H9 (cell line): ENCODE measurements at regions not wholly inside any gene's neighbourhood (a gene's known extent, or its start where the extent isn't known, plus 50 kb on each side); places are given as distances from the start of the nearest gene placed in this dataset.

ENCODE experiments used
- DNase-seq: peaks from one replicate; pipeline ENCODE4 v3.0.0-alpha.2; 2017
- H2AFZ ChIP-seq: one replicate; pipeline ENCODE4 v1.6.1; 2013; ENCODE audit warnings: mild to moderate bottlenecking, low read length, control low read depth, moderate library complexity
- H2AK5ac ChIP-seq: 2 replicates; pipeline ENCODE4 v1.6.1; 2013; ENCODE audit warnings: low read length, control low read depth, mixed read lengths; ENCODE audit not compliant: insufficient read length
- H2BK120ac ChIP-seq: one replicate; pipeline ENCODE4 v1.6.1; 2013; ENCODE audit warnings: low read depth, mild to moderate bottlenecking, low read length, control low read depth, inconsistent platforms; ENCODE audit not compliant: poor library complexity, severe bottlenecking
- H2BK12ac ChIP-seq: 2 replicates; pipeline ENCODE4 v1.6.1; 2013; ENCODE audit warnings: low read length, control low read depth, mixed read lengths, low read depth; ENCODE audit not compliant: insufficient read length
- H2BK15ac ChIP-seq: 2 replicates; pipeline ENCODE4 v1.6.1; 2013; ENCODE audit warnings: low read depth, low read length, control low read depth
- H2BK20ac ChIP-seq: one replicate; pipeline ENCODE4 v1.6.1; 2013; ENCODE audit warnings: low read depth, mild to moderate bottlenecking, low read length, control low read depth, inconsistent platforms; ENCODE audit not compliant: poor library complexity, severe bottlenecking
- H2BK5ac ChIP-seq: 2 replicates; pipeline ENCODE4 v1.6.1; 2013; ENCODE audit warnings: low read length, control low read depth, mixed read lengths; ENCODE audit not compliant: insufficient read length
- H3K14ac ChIP-seq: 2 replicates; pipeline ENCODE4 v1.6.1; 2013; ENCODE audit warnings: low read length, control low read depth; ENCODE audit not compliant: insufficient read depth
- H3K18ac ChIP-seq: 2 replicates; pipeline ENCODE4 v1.6.1; 2013; ENCODE audit warnings: low read depth, mild to moderate bottlenecking, mixed read lengths, low read length, control low read depth; ENCODE audit not compliant: insufficient read length
- H3K23ac ChIP-seq: 2 replicates; pipeline ENCODE4 v1.6.1; 2013; ENCODE audit warnings: low read length, control low read depth, mixed read lengths, low read depth; ENCODE audit not compliant: insufficient read length
- H3K23me2 ChIP-seq: 2 replicates; pipeline ENCODE4 v1.6.1; 2013; ENCODE audit warnings: low read depth, mild to moderate bottlenecking, mixed read lengths, low read length, control low read depth; ENCODE audit not compliant: insufficient read length, poor library complexity, severe bottlenecking
- H3K27ac ChIP-seq: 2 replicates; pipeline ENCODE4 v1.5.1; 2013; ENCODE audit warnings: low read length, control low read depth, mixed read lengths, low read depth; ENCODE audit not compliant: insufficient read length
- H3K27me3 ChIP-seq: 2 replicates; pipeline ENCODE4 v1.6.1; 2013; ENCODE audit warnings: low read length, control low read depth, inconsistent platforms; ENCODE audit not compliant: insufficient read depth
- H3K4ac ChIP-seq: 2 replicates; pipeline ENCODE4 v1.6.1; 2013; ENCODE audit warnings: low read depth, mild to moderate bottlenecking, control low read depth, inconsistent platforms, low read length, moderate library complexity
- H3K4me1 ChIP-seq: 2 replicates; pipeline ENCODE4 v1.6.1; 2013; ENCODE audit warnings: low read length, control low read depth, inconsistent platforms; ENCODE audit not compliant: insufficient read depth
- H3K4me2 ChIP-seq: 2 replicates; pipeline ENCODE4 v1.6.1; 2013; ENCODE audit warnings: low read length, control low read depth, mixed read lengths; ENCODE audit not compliant: insufficient read length, insufficient read depth
- H3K56ac ChIP-seq: 2 replicates; pipeline ENCODE4 v1.6.1; 2013; ENCODE audit warnings: low read depth, mild to moderate bottlenecking, mixed read lengths, low read length, control low read depth; ENCODE audit not compliant: insufficient read length
- H3K79me1 ChIP-seq: 2 replicates; pipeline ENCODE4 v1.6.1; 2013; ENCODE audit warnings: low read depth, mild to moderate bottlenecking, moderate library complexity, low read length, control low read depth, inconsistent platforms; ENCODE audit not compliant: insufficient read depth, poor library complexity, severe bottlenecking
- H3K79me2 ChIP-seq: 2 replicates; pipeline ENCODE4 v1.6.1; 2013; ENCODE audit warnings: low read length, control low read depth, inconsistent platforms; ENCODE audit not compliant: insufficient read depth
- H3K9ac ChIP-seq: 2 replicates; pipeline ENCODE4 v1.6.1; 2013; ENCODE audit warnings: low read length, control low read depth, mixed read lengths; ENCODE audit not compliant: insufficient read length; ENCODE audit errors: extremely low read depth
- H3K9me3 ChIP-seq: one replicate; pipeline ENCODE4 v1.6.1; 2013; ENCODE audit warnings: low read depth, low read length, inconsistent platforms; ENCODE audit not compliant: control insufficient read depth
- H3T11ph ChIP-seq: one replicate; pipeline ENCODE4 v1.6.1; 2013; ENCODE audit warnings: mild to moderate bottlenecking, low read length, control low read depth, inconsistent platforms
- H4K20me1 ChIP-seq: one replicate; pipeline ENCODE4 v1.6.1; 2013; ENCODE audit not compliant: control insufficient read depth, insufficient read length, insufficient read depth
- H4K5ac ChIP-seq: 2 replicates; pipeline ENCODE4 v1.6.1; 2013; ENCODE audit warnings: low read depth, mild to moderate bottlenecking, mixed read lengths, low read length, control low read depth; ENCODE audit not compliant: insufficient read length
- H4K8ac ChIP-seq: replicated peaks from 2 replicates; pipeline ENCODE4 v1.6.1; 2013; ENCODE audit warnings: low read length, control low read depth, mixed read lengths, low read depth; ENCODE audit not compliant: insufficient read length
- H4K91ac ChIP-seq: 2 replicates; pipeline ENCODE4 v1.6.1; 2013; ENCODE audit warnings: low read depth, mild to moderate bottlenecking, moderate library complexity, mixed read lengths, low read length, control low read depth; ENCODE audit not compliant: insufficient read length
- H3K27ac Mint-ChIP-seq, 3 experiments: 2 replicates in 2 of 3; 3 replicates in 1 of 3; pipeline ENCODE4 v1.8.0; 2020 to 2021; ENCODE audit warnings: mixed read lengths in 3 of 3, mild to moderate bottlenecking in 1 of 3, moderate library complexity in 1 of 3
- H3K27me3 Mint-ChIP-seq: 2 replicates; pipeline ENCODE4 v1.8.0; 2021; ENCODE audit warnings: low read depth, mild to moderate bottlenecking, moderate library complexity, mixed read lengths
- H3K36me3 Mint-ChIP-seq, 3 experiments: 2 replicates in 2 of 3; 3 replicates in 1 of 3; pipeline ENCODE4 v1.8.0; 2020 to 2021; ENCODE audit warnings: low read depth in 3 of 3, mixed read lengths in 3 of 3; ENCODE audit not compliant: insufficient read depth in 1 of 3
- H3K4me1 Mint-ChIP-seq, 2 experiments: 2 replicates each; pipeline ENCODE4 v1.8.0; 2020; ENCODE audit warnings: mixed read lengths in 2 of 2
- H3K4me3 Mint-ChIP-seq, 2 experiments: 2 replicates in 1 of 2; 3 replicates in 1 of 2; pipeline ENCODE4 v1.8.0; 2020 to 2021; ENCODE audit warnings: mild to moderate bottlenecking in 2 of 2, mixed read lengths in 2 of 2, moderate library complexity in 1 of 2
- H3K9me3 Mint-ChIP-seq, 2 experiments: 2 replicates in 1 of 2; 3 replicates in 1 of 2; pipeline ENCODE4 v1.8.0; 2020; ENCODE audit warnings: mild to moderate bottlenecking in 2 of 2, mixed read lengths in 2 of 2, moderate library complexity in 1 of 2
- WGBS: extraction: QIAGEN DNeasy Blood & Tissue Kit; methylation state at CpG from one replicate; pipeline ENCODE4 v1.1.7; 2013; ENCODE audit warnings: missing lambda C conversion rate, low lambda C conversion rate, mixed read lengths; ENCODE audit not compliant: insufficient read length; ENCODE audit errors: extremely low coverage; 5-methylcytosine and 5-hydroxymethylcytosine counted together
- TF ChIP-seq, protein P1 (sequence below): fragments of 200-600 bp; sonication (generic); conservative IDR thresholded peaks from 3 replicates; pipeline ENCODE4 v1.8.0; 2021; ENCODE audit warnings: antibody characterized with exemption, mild to moderate bottlenecking

GRCh38 chr4:101711590-101712260 lies 78.8 kb upstream of the BANK1 start:
- Mint-ChIP-seq H3K4me1 (no peaks in the 10 kb centered on the region), H3K27me3 (peaks cover under 1% of the 10 kb centered on the region; the same call in 1 of the 2 replicates), H3K27ac (no peak overlapping the region)

More at GRCh38 chr4:101711590-101712260, 78.8 kb upstream of the BANK1 start:
- peaks cover under 1 to 3% of the 10 kb centered on the region in 2 experiments; a peak in 4 of 5 replicates for H3K9me3 Mint-ChIP-seq
- no peak overlapping the region for H2AK5ac ChIP-seq
- H3K4me3 Mint-ChIP-seq = no peak overlapping the region
- no peak overlapping the region for H3K56ac ChIP-seq
- H2BK5ac ChIP-seq = no peak overlapping the region
- no peak overlapping the region for H4K5ac ChIP-seq
- no peak overlapping the region for H2BK12ac ChIP-seq
- H3K9ac ChIP-seq = no peak overlapping the region
- DNase-seq = no peak
- peaks cover 0 to 1% (median 0%) of the 10 kb centered on the region in 3 experiments; a peak in 2 of 7 replicates for H3K36me3 Mint-ChIP-seq
- H3K4me1 ChIP-seq = no peaks in the 10 kb centered on the region
- H3K79me2 ChIP-seq = no peaks in the 10 kb centered on the region
- no peak overlapping the region for H2AFZ ChIP-seq
- H3K4me2 ChIP-seq = no peak overlapping the region
- H3K14ac ChIP-seq = no peak overlapping the region
- H4K8ac ChIP-seq = no peak overlapping the region
- no peak overlapping the region for H4K91ac ChIP-seq
- no peaks in the 10 kb centered on the region for H4K20me1 ChIP-seq
- H3K23ac ChIP-seq = no peak overlapping the region
- TF ChIP-seq, protein P1, sequence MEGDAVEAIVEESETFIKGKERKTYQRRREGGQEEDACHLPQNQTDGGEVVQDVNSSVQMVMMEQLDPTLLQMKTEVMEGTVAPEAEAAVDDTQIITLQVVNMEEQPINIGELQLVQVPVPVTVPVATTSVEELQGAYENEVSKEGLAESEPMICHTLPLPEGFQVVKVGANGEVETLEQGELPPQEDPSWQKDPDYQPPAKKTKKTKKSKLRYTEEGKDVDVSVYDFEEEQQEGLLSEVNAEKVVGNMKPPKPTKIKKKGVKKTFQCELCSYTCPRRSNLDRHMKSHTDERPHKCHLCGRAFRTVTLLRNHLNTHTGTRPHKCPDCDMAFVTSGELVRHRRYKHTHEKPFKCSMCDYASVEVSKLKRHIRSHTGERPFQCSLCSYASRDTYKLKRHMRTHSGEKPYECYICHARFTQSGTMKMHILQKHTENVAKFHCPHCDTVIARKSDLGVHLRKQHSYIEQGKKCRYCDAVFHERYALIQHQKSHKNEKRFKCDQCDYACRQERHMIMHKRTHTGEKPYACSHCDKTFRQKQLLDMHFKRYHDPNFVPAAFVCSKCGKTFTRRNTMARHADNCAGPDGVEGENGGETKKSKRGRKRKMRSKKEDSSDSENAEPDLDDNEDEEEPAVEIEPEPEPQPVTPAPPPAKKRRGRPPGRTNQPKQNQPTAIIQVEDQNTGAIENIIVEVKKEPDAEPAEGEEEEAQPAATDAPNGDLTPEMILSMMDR = no peak
- no CpG with 5 or more reads among the region's 2 CpGs for WGBS
- H2BK120ac ChIP-seq = no peak overlapping the region
- H3T11ph ChIP-seq = no peak overlapping the region
- no peak overlapping the region for H3K18ac ChIP-seq
- H2BK15ac ChIP-seq = no peak overlapping the region
- no peak overlapping the region for H3K4ac ChIP-seq
- H3K9me3 ChIP-seq = no peaks in the 10 kb centered on the region
- H3K23me2 ChIP-seq = no peaks in the 10 kb centered on the region
- no peak overlapping the region for H2BK20ac ChIP-seq
- H3K79me1 ChIP-seq = no peaks in the 10 kb centered on the region
- no peak overlapping the region for H3K27ac ChIP-seq
- H3K27me3 ChIP-seq = no peaks in the 10 kb centered on the region
